ENCODE measurements at regions not wholly inside any gene's neighbourhood (a gene's known extent, or its start where the extent isn't known, plus 50 kb on each side); places are given as distances from the start of the nearest gene placed in this dataset.

DNA sequence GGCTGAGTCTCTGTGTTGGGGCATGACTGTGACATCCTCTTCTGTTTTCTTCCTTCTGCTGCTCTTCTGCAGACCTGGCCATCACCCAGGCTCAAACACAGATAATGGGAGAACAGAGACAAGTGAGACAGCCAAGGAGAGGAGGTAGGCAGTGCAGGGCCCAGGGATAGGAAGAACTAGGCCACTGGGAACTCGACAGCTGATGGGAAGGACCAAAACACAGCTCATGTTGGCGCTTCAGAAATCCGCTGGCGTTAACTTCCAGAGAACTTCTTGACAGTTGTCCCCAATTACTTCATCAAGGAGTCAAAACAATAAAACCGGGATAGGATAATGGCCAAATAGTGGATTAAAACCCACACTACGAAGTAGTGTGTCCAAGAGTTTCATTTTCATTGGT is 97.0 kb upstream of the PALS2 start:
- Histone ChIP-seq H3K27ac (no peak overlapping the region), H3K4me1 (peaks cover 0 to 18% (median 7%) of the 10 kb centered on the region in 4 donors), H3K27me3 (no peaks in the 10 kb centered on the region), H3K9me3 (no peaks in the 10 kb centered on the region), H3K36me3 (no peaks in the 10 kb centered on the region), H3K4me3 (no peak overlapping the region)
- intact Hi-C loops (cut with DNase I; ENCODE audit: low total_unique reads), result no loop called here
- TF ChIP-seq POLR2AphosphoS5 (IDR thresholded peaks at IDR 0.05) (no peak), EP300 (IDR thresholded peaks at IDR 0.05) (no peak)
- TF ChIP-seq, protein P1, sequence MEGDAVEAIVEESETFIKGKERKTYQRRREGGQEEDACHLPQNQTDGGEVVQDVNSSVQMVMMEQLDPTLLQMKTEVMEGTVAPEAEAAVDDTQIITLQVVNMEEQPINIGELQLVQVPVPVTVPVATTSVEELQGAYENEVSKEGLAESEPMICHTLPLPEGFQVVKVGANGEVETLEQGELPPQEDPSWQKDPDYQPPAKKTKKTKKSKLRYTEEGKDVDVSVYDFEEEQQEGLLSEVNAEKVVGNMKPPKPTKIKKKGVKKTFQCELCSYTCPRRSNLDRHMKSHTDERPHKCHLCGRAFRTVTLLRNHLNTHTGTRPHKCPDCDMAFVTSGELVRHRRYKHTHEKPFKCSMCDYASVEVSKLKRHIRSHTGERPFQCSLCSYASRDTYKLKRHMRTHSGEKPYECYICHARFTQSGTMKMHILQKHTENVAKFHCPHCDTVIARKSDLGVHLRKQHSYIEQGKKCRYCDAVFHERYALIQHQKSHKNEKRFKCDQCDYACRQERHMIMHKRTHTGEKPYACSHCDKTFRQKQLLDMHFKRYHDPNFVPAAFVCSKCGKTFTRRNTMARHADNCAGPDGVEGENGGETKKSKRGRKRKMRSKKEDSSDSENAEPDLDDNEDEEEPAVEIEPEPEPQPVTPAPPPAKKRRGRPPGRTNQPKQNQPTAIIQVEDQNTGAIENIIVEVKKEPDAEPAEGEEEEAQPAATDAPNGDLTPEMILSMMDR (IDR thresholded peaks at IDR 0.05), result no peak
- DNase-seq, result no peak
- WGBS, 5 donors, result 84 to 93% (median 89%) methylated on average over 6 of the region's 6 CpGs

DNA sequence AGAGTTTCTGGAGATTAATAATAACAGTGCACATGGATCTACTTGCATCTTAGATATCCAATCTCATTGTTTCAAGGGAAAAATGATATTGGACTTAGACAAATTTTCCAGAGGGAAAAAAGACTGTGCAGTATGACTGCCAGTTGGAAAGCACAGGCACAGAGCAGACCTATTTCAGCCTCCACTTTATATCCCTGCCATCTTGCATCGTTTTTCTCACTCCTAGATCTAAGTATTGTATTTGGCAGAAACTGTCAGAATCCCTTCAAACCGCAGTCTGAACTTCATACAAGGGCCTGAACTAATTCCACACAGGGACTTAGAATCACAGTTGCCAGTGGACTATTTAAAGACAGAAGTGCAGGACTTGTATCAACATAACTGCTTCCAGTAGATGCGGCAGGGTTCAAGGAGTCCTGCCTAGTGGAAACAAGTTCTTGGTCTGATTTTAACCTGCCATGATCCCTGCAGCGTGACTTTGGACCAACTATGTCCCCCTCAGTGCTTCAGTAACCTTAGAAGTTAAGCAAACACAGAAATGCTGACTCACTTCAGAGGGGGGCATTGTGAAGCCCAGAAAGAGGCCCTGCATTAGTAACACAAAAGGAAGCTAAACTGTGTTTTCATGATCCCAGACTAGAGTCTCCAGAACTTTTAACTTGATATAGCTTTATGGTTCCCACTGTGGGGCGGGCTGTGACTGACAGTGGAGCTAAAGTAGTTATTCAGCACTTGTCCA is 95.7 kb upstream of the PALS2 start:
- Histone ChIP-seq H3K4me3 (no peak overlapping the region), H3K4me1 (peaks cover 0 to 18% (median 7%) of the 10 kb centered on the region in 4 donors), H3K9me3 (no peaks in the 10 kb centered on the region), H3K27me3 (no peaks in the 10 kb centered on the region), H3K27ac (peak overlapping the region in 2 of 5 donors; percentile 32 to 36), H3K36me3 (no peaks in the 10 kb centered on the region)
- WGBS, 5 donors, result 26 to 49% (median 36%) methylated on average over 4 to 5 of the region's 5 CpGs
- TF ChIP-seq POLR2AphosphoS5 (IDR thresholded peaks at IDR 0.05) (no peak), POLR2A (IDR thresholded peaks at IDR 0.05) (no peak), EP300 (IDR thresholded peaks at IDR 0.05) (no peak)
- TF ChIP-seq, protein P1 (IDR thresholded peaks at IDR 0.05), result no peak
- peak in 1 of 2 donors; percentile 82 for DNase-seq
- intact Hi-C loops (cut with DNase I; ENCODE audit: low total_unique reads), result no loop called here

DNA sequence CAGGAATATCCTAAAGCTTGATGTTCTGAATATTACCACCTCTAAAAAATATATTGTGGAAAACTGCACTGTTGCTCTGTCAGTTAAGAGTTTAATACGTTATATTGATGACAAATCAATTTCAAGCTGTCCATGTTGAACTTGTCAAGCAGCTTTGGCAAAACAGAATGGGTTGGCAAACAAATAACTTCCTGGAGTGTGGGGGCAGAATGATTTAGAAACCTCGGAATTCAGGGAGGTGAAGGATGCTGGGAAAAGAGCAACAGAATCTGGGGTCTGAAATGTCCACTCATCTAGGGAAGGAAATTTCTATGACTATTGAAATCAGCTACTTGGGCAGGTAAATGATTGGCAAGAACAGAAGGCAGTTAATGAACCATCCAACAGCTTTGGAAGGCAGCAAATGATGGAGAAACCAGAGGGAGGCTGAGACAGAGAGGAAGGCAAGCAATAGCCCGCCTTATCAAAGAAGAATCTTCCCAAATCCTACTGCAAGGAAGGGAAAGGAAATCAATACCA is 95.1 kb upstream of the PALS2 start:
- Histone ChIP-seq H3K4me1 (peaks cover 0 to 18% (median 7%) of the 10 kb centered on the region in 4 donors), H3K27me3 (no peaks in the 10 kb centered on the region), H3K4me3 (no peak overlapping the region), H3K36me3 (no peaks in the 10 kb centered on the region), H3K9me3 (no peaks in the 10 kb centered on the region), H3K27ac (peak overlapping the region in 2 of 5 donors; percentile 32 to 36)
- TF ChIP-seq POLR2AphosphoS5 (IDR thresholded peaks at IDR 0.05), result no peak
- TF ChIP-seq POLR2A (IDR thresholded peaks at IDR 0.05), result no peak
- TF ChIP-seq EP300 (IDR thresholded peaks at IDR 0.05), result no peak
- 37 to 57% (median 41%) methylated on average over 3 of the region's 3 CpGs for WGBS, 5 donors
- intact Hi-C loops (cut with DNase I; ENCODE audit: low total_unique reads), result no loop called here
- no peak for DNase-seq

DNA sequence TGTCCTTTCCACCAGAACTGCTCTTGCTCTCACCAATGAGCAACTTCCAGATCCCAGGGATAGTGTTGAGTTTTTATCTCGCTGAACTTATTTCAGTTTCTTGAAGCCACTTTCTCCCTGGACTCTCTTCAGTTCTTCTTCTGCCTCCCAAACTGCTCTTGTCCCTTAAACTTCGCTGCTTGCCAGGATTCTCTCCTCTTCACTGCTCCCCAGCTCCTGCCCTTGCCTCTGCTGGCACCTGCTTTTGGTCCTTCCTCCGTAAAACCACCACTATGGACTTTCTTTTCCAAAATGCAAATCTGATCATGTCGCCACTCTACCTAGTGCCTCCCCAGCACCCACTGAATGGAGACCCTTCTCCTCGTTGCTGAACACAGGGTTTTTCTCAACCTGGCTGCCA is 92.8 kb upstream of the PALS2 start:
- TF ChIP-seq POLR2A (IDR thresholded peaks at IDR 0.05) (no peak), EP300 (IDR thresholded peaks at IDR 0.05) (no peak), POLR2AphosphoS5 (IDR thresholded peaks at IDR 0.05) (no peak)
- TF ChIP-seq, protein P1 (IDR thresholded peaks at IDR 0.05), result no peak
- intact Hi-C loops (cut with DNase I; ENCODE audit: low total_unique reads), result no loop called here
- H3K9me3 ChIP-seq, result no peaks in the 10 kb centered on the region

DNA sequence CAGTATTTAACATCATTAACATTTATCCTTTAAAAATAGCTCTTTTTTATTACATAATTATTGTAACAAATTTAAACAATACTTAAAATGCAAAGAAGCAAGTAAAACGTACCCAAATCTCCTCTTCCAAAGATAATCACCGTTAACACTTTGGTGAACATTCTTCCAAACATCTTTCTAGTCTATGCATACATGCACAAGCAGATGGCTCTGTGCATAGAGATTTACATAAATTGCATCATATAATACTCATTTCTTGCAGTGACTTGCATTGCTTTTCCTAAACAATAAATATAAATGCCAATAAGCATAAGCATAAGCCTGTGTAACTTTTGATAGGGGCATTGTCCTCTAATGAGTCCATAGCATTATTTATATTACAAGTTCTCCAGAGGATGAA is 89.4 kb upstream of the PALS2 start:
- intact Hi-C loops (cut with DNase I; ENCODE audit: low total_unique reads), result no loop called here
- no peak for DNase-seq
- WGBS, 5 donors, result 71 to 76% (median 73%) methylated on average over 2 of the region's 2 CpGs

More for the DNA sequence above, 92.8 kb upstream of the PALS2 start:
- WGBS, 5 donors, result 61 to 84% (median 78%) methylated on average over 5 of the region's 5 CpGs
- H3K27me3 ChIP-seq, result no peaks in the 10 kb centered on the region
- H3K27ac ChIP-seq, result no peak overlapping the region
- no peak for DNase-seq
- H3K36me3 ChIP-seq, result no peaks in the 10 kb centered on the region
- H3K4me1 ChIP-seq, result peaks cover 0 to 14% (median 7%) of the 10 kb centered on the region in 4 donors
- no peak overlapping the region for H3K4me3 ChIP-seq

More for the DNA sequence above, 89.4 kb upstream of the PALS2 start:
- Histone ChIP-seq H3K4me3 (no peak overlapping the region), H3K9me3 (no peaks in the 10 kb centered on the region), H3K4me1 (no peaks in the 10 kb centered on the region), H3K27me3 (no peaks in the 10 kb centered on the region), H3K36me3 (no peaks in the 10 kb centered on the region), H3K27ac (no peak overlapping the region)
- TF ChIP-seq EP300 (IDR thresholded peaks at IDR 0.05) (no peak), POLR2A (IDR thresholded peaks at IDR 0.05) (no peak), POLR2AphosphoS5 (IDR thresholded peaks at IDR 0.05) (no peak)
- TF ChIP-seq, protein P1 (IDR thresholded peaks at IDR 0.05), result no peak

Measured in stomach (tissue), 8 donors.